Tibial nerve (tissue), 4 donors: ENCODE measurements at regions not wholly inside any gene's neighbourhood (a gene's known extent, or its start where the extent isn't known, plus 50 kb on each side); places are given as distances from the start of the nearest gene placed in this dataset.

Experiments
- DNase-seq, 2 donors: peaks; one replicate each; pipeline ENCODE4 v3.0.0-alpha.2; 2019; ENCODE audit warnings: low spot score in 2 of 2
- H3K27ac ChIP-seq, 4 donors: fragments of 200-600 bp; sonication (generic) in 3 of 4; one replicate each; pipeline ENCODE4 v1.5.1; 2017 to 2019; ENCODE audit warnings: mild to moderate bottlenecking in 1 of 4
- H3K27me3 ChIP-seq, 2 donors: fragments of 200-600 bp; sonication (generic) in 1 of 2; one replicate each; pipeline versions ENCODE4 v1.5.1 to v1.6.0; 2017 to 2019
- H3K36me3 ChIP-seq, 3 donors: fragments of 200-600 bp; sonication (generic); one replicate each; pipeline ENCODE4 v1.5.1; 2018 to 2019
- H3K4me1 ChIP-seq, 4 donors: fragments of 200-600 bp; sonication (generic) in 3 of 4; one replicate each; pipeline ENCODE4 v1.5.1; 2017 to 2019
- H3K4me3 ChIP-seq, 4 donors: fragments of 200-600 bp; sonication (generic) in 3 of 4; one replicate each; pipeline ENCODE4 v1.5.1; 2017 to 2019; ENCODE audit warnings: mild to moderate bottlenecking in 1 of 4, moderate library complexity in 1 of 4
- H3K9me3 ChIP-seq, 4 donors: fragments of 200-600 bp; sonication (generic) in 3 of 4; one replicate each; pipeline ENCODE4 v1.5.1; 2017 to 2019
- CTCF ChIP-seq, 5 experiments: fragments of 200-600 bp in 3 of 5; fragments of 450-650 bp in 2 of 5; sonication (generic) in 3 of 5; IDR thresholded peaks; one replicate each; pipeline ENCODE4 v1.5.1; 2016 to 2019; ENCODE audit warnings: antibody characterized with exemption in 5 of 5, mild to moderate bottlenecking in 3 of 5, moderate library complexity in 2 of 5
- EP300 ChIP-seq, 2 donors: sonication (generic); formaldehyde crosslinking; IDR thresholded peaks; one replicate each; pipeline ENCODE4 v1.6.1; 2017; ENCODE audit warnings: antibody characterized with exemption in 2 of 2, mild to moderate bottlenecking in 1 of 2
- POLR2A ChIP-seq, 2 donors: fragments of 450-650 bp; IDR thresholded peaks; one replicate each; pipeline ENCODE4 v1.6.1; 2017; ENCODE audit warnings: antibody characterized with exemption in 2 of 2, mild to moderate bottlenecking in 2 of 2, moderate library complexity in 2 of 2
- WGBS, 2 donors: methylation state at CpG; one replicate each; pipeline ENCODE4 v1.1.5; 2018; 5-methylcytosine and 5-hydroxymethylcytosine counted together

GRCh38 chr12:116354534-116354933 is 77.0 kb upstream of the MED13L start:
- Histone ChIP-seq H3K27me3 (no peaks in the 10 kb centered on the region), H3K9me3 (no peaks in the 10 kb centered on the region), H3K36me3 (no peaks in the 10 kb centered on the region), H3K27ac (no peak overlapping the region), H3K4me3 (no peak overlapping the region), H3K4me1 (peaks cover 0 to 14% (median 3%) of the 10 kb centered on the region in 4 donors)
- WGBS, 2 donors = 94 to 95% methylated on average over 5 of the region's 5 CpGs
- no peak for TF ChIP-seq POLR2A (IDR thresholded peaks at IDR 0.05)
- no peak for TF ChIP-seq CTCF (IDR thresholded peaks at IDR 0.05)
- no peak for TF ChIP-seq EP300 (IDR thresholded peaks at IDR 0.05)
- no peak for DNase-seq

DNA sequence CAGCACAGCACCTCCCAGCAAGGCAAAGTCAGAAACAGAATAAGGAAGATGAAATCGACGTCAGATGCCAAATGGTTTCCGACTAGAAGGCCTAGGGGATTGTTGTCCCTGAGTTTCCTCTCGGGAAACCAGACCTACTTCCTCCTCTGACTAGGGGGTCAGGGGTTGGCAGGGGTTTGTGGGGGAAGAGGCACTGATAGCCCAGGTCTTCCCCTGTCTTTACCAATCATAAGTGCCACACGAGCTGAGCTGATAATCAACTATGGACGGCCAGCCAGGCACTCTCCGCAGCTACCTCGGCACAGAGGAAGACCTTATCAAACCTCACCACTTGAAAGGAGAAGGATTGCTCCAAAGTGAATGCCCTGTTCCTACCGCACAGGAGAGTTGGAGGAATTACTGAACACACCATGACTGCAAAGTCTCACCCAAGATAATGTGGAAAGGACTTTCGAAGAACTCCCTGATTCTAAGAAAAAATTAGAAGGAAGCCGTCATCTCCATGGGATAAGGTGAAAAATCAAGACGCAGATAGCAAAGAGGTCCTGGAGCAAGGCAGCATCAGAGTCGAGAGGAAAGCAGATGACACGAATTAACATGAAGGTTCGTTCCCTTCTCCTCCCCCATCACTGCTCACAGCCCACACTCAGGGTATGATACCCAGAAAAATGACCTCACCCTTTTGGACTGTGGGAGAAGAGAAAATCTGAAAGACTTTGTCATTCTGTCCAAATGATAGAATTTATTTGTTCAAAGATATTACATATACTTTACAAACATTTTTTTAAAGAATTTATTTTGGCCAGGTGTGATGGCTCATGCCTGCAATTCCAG is 77.7 kb upstream of the MED13L start:
- Histone ChIP-seq H3K4me3 (no peak overlapping the region), H3K27me3 (no peaks in the 10 kb centered on the region), H3K9me3 (no peaks in the 10 kb centered on the region), H3K4me1 (peaks cover 0 to 21% (median 8%) of the 10 kb centered on the region in 4 donors), H3K27ac (no peak overlapping the region), H3K36me3 (no peaks in the 10 kb centered on the region)
- 80% methylated on average over 15 of the region's 15 CpGs for WGBS, 2 donors
- TF ChIP-seq EP300 (IDR thresholded peaks at IDR 0.05) (no peak), POLR2A (IDR thresholded peaks at IDR 0.05) (no peak), CTCF (IDR thresholded peaks at IDR 0.05) (no peak)
- no peak for DNase-seq

DNA sequence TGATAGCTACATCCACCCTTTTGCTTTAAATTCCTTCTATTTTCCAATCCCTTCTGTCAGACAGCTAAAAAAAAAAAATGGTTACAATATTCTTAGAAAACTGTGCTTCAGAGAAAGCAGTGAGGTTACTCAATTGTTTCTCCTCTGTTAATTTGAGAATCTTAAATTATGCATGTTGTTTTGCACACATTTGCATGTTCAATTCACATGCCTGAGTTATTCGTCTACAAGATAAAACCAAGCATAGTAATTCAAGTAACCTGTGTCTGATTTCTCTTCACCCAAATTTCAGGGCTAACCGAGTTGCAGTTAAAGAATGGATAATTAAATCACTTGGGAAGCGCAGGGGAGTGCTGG is 81.0 kb upstream of the MED13L start:
- Histone ChIP-seq H3K4me3 (peak overlapping the region in 1 of 4 donors; percentile 19), H3K27me3 (no peaks in the 10 kb centered on the region), H3K4me1 (peaks cover 0 to 23% (median 8%) of the 10 kb centered on the region in 4 donors), H3K9me3 (no peaks in the 10 kb centered on the region), H3K27ac (peak overlapping the region in 3 of 4 donors; percentile 29 to 87 (median 82)), H3K36me3 (no peaks in the 10 kb centered on the region)
- 17 to 20% methylated on average over 3 of the region's 3 CpGs for WGBS, 2 donors
- TF ChIP-seq CTCF (IDR thresholded peaks at IDR 0.05) (no peak), EP300 (IDR thresholded peaks at IDR 0.05) (no peak), POLR2A (IDR thresholded peaks at IDR 0.05) (no peak)
- no peak for DNase-seq

DNA sequence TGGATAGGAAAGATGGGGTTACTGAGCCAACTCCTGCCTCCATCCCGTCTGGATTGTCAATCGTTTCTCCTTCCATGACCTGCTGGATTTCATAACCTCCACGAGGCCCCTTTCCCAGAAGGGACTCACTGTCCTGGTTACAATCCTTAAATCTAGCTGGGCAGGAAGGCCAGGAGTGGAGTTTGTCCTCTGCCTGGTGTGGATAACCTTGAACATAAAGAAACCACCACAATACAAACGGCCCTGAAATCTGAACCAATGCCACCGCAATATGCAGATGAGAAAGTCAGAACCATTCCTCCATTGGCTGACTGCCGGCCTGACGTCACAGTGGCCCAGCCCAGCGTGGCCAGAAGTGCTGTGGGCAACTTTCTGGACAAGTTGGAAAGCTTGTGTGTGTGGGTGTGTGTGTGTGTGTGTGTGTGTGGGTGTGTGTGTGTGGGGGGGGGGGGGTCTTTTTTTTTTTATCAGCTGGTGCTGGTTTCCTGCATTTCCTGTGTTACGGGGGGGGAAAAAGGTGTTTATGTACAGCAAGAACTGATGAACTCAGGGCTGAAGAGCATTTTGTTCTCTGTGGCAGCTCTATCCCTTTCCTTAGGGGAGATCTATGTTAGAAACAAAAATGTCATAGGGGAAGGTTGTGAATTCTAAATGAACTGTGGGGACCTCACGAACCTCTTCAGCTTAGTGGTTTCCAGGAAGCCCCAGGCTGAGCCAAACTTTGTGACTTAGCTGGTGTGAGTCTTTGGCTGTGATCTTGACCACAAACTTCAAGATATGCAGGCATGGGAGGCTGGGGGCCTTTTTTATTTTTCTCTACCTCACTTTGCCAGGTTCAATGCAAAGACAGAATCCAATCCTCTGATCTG is 81.6 kb upstream of the MED13L start:
- WGBS, 2 donors = 1% methylated on average over 10 of the region's 10 CpGs
- H3K27ac ChIP-seq = peak overlapping the region in 3 of 4 donors; percentile 76 to 87 (median 82)
- H3K36me3 ChIP-seq = no peaks in the 10 kb centered on the region
- H3K27me3 ChIP-seq = no peaks in the 10 kb centered on the region
- peaks cover 0 to 23% (median 8%) of the 10 kb centered on the region in 4 donors for H3K4me1 ChIP-seq
- no peaks in the 10 kb centered on the region for H3K9me3 ChIP-seq
- peak; percentile 86 to 92 for DNase-seq
- H3K4me3 ChIP-seq = peak overlapping the region in 2 of 4 donors; percentile 10 to 19
- TF ChIP-seq CTCF (IDR thresholded peaks at IDR 0.05) = no peak
- peak in 1 of 2 donors; percentile 68 for TF ChIP-seq EP300 (IDR thresholded peaks at IDR 0.05)
- no peak for TF ChIP-seq POLR2A (IDR thresholded peaks at IDR 0.05)
